ENCODE measurements at regions not wholly inside any gene's neighbourhood (a gene's known extent, or its start where the extent isn't known, plus 50 kb on each side); places are given as distances from the start of the nearest gene placed in this dataset.
"Not testable (repeated sequence)": the region's sequence is repeated elsewhere in the genome, so short reads cannot be mapped to it uniquely, and the experiment has no call there.

- DNase-seq, result no peak
These were observed 511.4 kb downstream of the RNF144A start for GRCh38 chr2:7428454-7429204.

GRCh38 chr2:7429733-7430132 is 512.5 kb downstream of the RNF144A start:
- DNase-seq, result no peak

GRCh38 chr2:7430421-7430868 is 513.2 kb downstream of the RNF144A start:
- no peak for DNase-seq

GRCh38 chr2:7430869-7431641 is 513.8 kb downstream of the RNF144A start:
- DNase-seq, result peak in 2 of 3 donors; percentile 52 to 78

- no peak for DNase-seq
These were observed 515.2 kb downstream of the RNF144A start for GRCh38 chr2:7432436-7432835.

- DNase-seq, result no peak
These were observed 519.1 kb downstream of the RNF144A start for GRCh38 chr2:7436096-7436906.

- no peak for DNase-seq
These were observed 519.9 kb downstream of the RNF144A start for GRCh38 chr2:7437141-7437540.

GRCh38 chr2:7437716-7438632 is 520.8 kb downstream of the RNF144A start:
- DNase-seq, result no peak

GRCh38 chr2:7438855-7439254 is 521.6 kb downstream of the RNF144A start:
- DNase-seq, result no peak

GRCh38 chr2:7440977-7441376 is 523.8 kb downstream of the RNF144A start:
- DNase-seq, result no peak

- not testable (repeated sequence) for DNase-seq
These were observed 524.6 kb downstream of the RNF144A start for GRCh38 chr2:7441841-7442240.

- no peak for DNase-seq
These were observed 527.4 kb downstream of the RNF144A start for GRCh38 chr2:7444626-7445025.

GRCh38 chr2:7448578-7449264 is 531.5 kb downstream of the RNF144A start:
- no peak for DNase-seq

GRCh38 chr2:7449298-7449697 is 532.1 kb downstream of the RNF144A start:
- DNase-seq, result no peak

- DNase-seq, result no peak
These were observed 533.1 kb downstream of the RNF144A start for GRCh38 chr2:7450188-7450832.

GRCh38 chr2:7450833-7451190 is 533.6 kb downstream of the RNF144A start:
- DNase-seq, result no peak

- no peak for DNase-seq
These were observed 535.1 kb downstream of the RNF144A start for GRCh38 chr2:7452110-7452876.

GRCh38 chr2:7454592-7454991 is 537.4 kb downstream of the RNF144A start:
- DNase-seq, result no peak

- DNase-seq, result no peak
These were observed 539.5 kb downstream of the RNF144A start for GRCh38 chr2:7456762-7457161.
